ENCODE measurements at regions not wholly inside any gene's neighbourhood (a gene's known extent, or its start where the extent isn't known, plus 50 kb on each side); places are given as distances from the start of the nearest gene placed in this dataset.
"Not testable (repeated sequence)": the region's sequence is repeated elsewhere in the genome, so short reads cannot be mapped to it uniquely, and the experiment has no call there.

DNA sequence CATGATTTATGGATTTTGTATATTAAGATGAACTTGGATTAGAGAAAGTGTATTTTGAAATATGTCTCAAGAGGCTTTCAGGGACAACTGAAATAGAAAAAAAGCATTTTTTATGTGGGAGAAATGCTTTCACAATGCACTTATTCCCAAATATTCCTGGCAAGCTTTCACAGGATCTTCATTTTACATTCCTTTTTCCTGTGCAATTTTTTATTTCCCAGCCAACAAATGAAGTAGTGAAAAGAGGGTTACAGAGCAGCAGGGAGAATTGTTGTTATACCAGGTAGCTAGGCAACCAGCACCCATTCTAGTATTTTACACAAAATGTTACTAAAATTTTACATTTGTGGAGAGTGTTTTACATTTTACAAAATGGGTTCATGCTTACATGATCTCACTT, 167.0 kb upstream of the RPRM start:
- TF ChIP-seq, protein P1, sequence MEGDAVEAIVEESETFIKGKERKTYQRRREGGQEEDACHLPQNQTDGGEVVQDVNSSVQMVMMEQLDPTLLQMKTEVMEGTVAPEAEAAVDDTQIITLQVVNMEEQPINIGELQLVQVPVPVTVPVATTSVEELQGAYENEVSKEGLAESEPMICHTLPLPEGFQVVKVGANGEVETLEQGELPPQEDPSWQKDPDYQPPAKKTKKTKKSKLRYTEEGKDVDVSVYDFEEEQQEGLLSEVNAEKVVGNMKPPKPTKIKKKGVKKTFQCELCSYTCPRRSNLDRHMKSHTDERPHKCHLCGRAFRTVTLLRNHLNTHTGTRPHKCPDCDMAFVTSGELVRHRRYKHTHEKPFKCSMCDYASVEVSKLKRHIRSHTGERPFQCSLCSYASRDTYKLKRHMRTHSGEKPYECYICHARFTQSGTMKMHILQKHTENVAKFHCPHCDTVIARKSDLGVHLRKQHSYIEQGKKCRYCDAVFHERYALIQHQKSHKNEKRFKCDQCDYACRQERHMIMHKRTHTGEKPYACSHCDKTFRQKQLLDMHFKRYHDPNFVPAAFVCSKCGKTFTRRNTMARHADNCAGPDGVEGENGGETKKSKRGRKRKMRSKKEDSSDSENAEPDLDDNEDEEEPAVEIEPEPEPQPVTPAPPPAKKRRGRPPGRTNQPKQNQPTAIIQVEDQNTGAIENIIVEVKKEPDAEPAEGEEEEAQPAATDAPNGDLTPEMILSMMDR (IDR thresholded peaks at IDR 0.05), result no peak
- intact Hi-C loops (cut with DNase I), result no loop called here
- no peaks in the 10 kb centered on the region for H3K4me1 ChIP-seq
- no peaks in the 10 kb centered on the region for H3K27me3 ChIP-seq
- peaks cover 0 to 17% (median 0%) of the 10 kb centered on the region in 11 donors for H3K9me3 ChIP-seq
- DNase-seq (no peak), ATAC-seq (no peak)
- H3K36me3 ChIP-seq, result no peaks in the 10 kb centered on the region
- H3K4me3 ChIP-seq, result no peak overlapping the region
- no peak overlapping the region for H3K27ac ChIP-seq

DNA sequence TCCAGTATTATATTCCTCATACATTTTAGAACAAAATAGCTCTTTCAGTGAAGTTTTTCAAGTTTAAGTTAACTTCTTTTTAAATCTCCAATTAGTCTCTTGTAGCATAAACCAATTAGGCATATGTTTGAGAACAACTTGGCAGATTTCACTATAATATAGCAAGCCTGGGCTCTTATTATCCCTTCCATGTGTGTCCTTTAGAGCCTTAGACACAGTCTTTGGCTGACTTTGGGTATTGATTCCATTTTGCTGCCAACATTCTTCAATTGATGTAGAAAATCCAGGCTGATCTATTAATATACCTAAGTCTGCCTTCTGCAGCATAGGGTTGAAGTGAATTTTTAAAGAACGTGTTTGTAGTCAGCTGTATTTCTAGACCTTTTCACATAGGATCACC, 179.1 kb upstream of the RPRM start:
- intact Hi-C loops (cut with DNase I), result no loop called here
- no peaks in the 10 kb centered on the region for H3K4me1 ChIP-seq
- no peaks in the 10 kb centered on the region for H3K27me3 ChIP-seq
- no peaks in the 10 kb centered on the region for H3K36me3 ChIP-seq
- H3K9me3 ChIP-seq, result peaks cover 0 to 13% (median 0%) of the 10 kb centered on the region in 11 donors
- DNase-seq (no peak), ATAC-seq (no peak)
- TF ChIP-seq, protein P1 (IDR thresholded peaks at IDR 0.05), result no peak
- no peak overlapping the region for H3K4me3 ChIP-seq
- WGBS, 2 donors, result 76 to 82% methylated on average over 1 of the region's 1 CpG
- H3K27ac ChIP-seq, result no peak overlapping the region

DNA sequence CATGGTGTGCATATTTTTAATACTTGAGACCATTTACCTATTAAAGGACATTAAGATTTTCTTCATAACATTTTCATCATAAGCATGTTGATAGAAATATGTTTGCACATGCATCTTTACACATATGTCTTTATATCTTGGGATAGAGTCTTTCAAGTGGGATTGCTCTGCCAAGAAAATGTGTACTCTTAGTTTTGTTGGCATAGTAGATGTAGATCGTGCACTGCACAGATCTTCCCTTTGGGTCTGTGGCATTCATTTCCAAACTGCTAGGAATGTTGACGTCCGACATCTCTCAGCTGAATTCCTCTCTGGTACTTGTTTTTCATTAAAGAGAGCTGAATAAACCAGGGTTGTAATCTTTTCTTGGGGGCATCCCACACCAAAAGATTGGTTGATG, 183.2 kb upstream of the RPRM start:
- WGBS, 2 donors, result 76 to 82% methylated on average over 3 of the region's 3 CpGs
- H3K4me3 ChIP-seq, result no peak overlapping the region
- no peaks in the 10 kb centered on the region for H3K36me3 ChIP-seq
- peaks cover 0 to 21% (median 0%) of the 10 kb centered on the region in 11 donors for H3K9me3 ChIP-seq
- no peaks in the 10 kb centered on the region for H3K27me3 ChIP-seq
- intact Hi-C loops (cut with DNase I), result no loop called here
- no peak for ATAC-seq
- DNase-seq, result no peak
- no peaks in the 10 kb centered on the region for H3K4me1 ChIP-seq
- TF ChIP-seq, protein P1 (IDR thresholded peaks at IDR 0.05), result no peak
- no peak overlapping the region for H3K27ac ChIP-seq

DNA sequence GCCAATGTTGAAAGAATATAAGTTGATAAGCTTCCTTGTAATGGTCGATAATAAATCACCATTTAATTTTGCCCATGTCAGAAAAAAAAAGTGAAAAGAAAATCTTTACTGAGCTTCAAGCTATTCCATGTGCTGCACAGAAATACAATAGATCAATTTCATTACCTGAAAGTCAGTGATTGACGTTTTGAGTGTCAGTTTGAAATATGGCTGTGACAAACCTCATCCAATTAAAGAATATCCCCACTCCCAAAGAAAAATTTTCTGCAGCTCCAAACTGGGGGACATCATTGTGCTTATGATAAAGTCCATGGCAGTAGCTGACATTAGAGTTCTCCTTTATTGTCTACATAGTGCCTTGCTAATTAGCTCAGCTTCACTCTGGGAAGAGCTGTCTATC, 184.8 kb upstream of the RPRM start:
- 36 to 42% methylated on average over 2 of the region's 2 CpGs for WGBS, 2 donors

DNA sequence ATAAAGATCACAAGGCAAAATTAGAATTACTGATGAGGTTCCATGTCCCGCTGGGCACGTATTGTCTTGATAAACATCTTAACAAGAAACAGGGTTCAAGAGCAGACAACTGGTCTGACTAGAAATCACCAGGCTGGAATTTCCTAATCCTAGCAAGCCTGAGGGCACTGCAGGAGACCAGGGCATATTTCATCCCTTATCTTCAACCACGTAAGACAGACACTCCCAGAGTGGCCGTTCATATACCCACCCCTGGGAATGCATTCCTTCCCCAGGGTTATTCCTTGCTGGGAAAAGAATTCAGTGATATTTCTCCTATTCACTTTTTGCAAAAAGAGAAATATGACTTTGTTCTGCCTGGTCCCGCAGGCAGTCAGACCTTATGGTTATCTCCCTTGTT, 185.4 kb upstream of the RPRM start:
- H3K27ac ChIP-seq, H3K27me3 ChIP-seq, H3K4me1 ChIP-seq, H3K4me3 ChIP-seq, DNase-seq, H3K36me3 ChIP-seq, ATAC-seq: not testable (repeated sequence)
- intact Hi-C loops (cut with DNase I), result loop anchor here in 1 of 10 donors (1.0 kb wide), 1 partner anchor 48 kb away; no protein-coding TSS in a partner anchor
- WGBS, 2 donors, result 73 to 81% methylated on average over 5 of the region's 5 CpGs
- H3K9me3 ChIP-seq, result peaks cover 0 to 28% (median 0%) of the 10 kb centered on the region in 11 donors

More for the DNA sequence above, 184.8 kb upstream of the RPRM start:
- Histone ChIP-seq H3K36me3 (no peaks in the 10 kb centered on the region), H3K27ac (no peak overlapping the region), H3K9me3 (peaks cover 0 to 27% (median 0%) of the 10 kb centered on the region in 11 donors), H3K27me3 (no peaks in the 10 kb centered on the region), H3K4me1 (no peaks in the 10 kb centered on the region), H3K4me3 (no peak overlapping the region)
- TF ChIP-seq, protein P1 (IDR thresholded peaks at IDR 0.05), result no peak
- ATAC-seq (no peak), DNase-seq (no peak)
- intact Hi-C loops (cut with DNase I), result no loop called here

Data from heart right ventricle (tissue), 16 donors.